Vagina (tissue), 2 donors: ENCODE measurements at regions not wholly inside any gene's neighbourhood (a gene's known extent, or its start where the extent isn't known, plus 50 kb on each side); places are given as distances from the start of the nearest gene placed in this dataset.
"Not testable (repeated sequence)": the region's sequence is repeated elsewhere in the genome, so short reads cannot be mapped to it uniquely, and the experiment has no call there.

Source experiments
- DNase-seq, 2 donors: peaks; one replicate each; pipeline ENCODE4 v3.0.0-alpha.2; 2017; ENCODE audit errors: extremely low spot score in 2 of 2
- H3K27ac ChIP-seq: fragments of 200-600 bp; sonication (generic); one replicate; pipeline ENCODE4 v1.5.1; 2019
- H3K27me3 ChIP-seq: fragments of 200-600 bp; sonication (generic); one replicate; pipeline ENCODE4 v1.5.1; 2019
- H3K36me3 ChIP-seq, 2 donors: fragments of 200-600 bp; sonication (generic); one replicate each; pipeline ENCODE4 v1.5.1; 2017 to 2019
- H3K4me1 ChIP-seq: fragments of 200-600 bp; sonication (generic); one replicate; pipeline ENCODE4 v1.5.1; 2019
- H3K4me3 ChIP-seq, 2 donors: fragments of 200-600 bp; sonication (generic); 1 replicate in 1 of 2; 2 replicates in 1 of 2; pipeline ENCODE4 v1.5.1; 2016 to 2019
- H3K9me3 ChIP-seq: fragments of 200-600 bp; sonication (generic); one replicate; pipeline ENCODE4 v1.5.1; 2019
- POLR2A ChIP-seq, 2 donors: fragments of 450-650 bp; IDR thresholded peaks; one replicate each; pipeline ENCODE4 v1.6.1; 2017; ENCODE audit warnings: antibody characterized with exemption in 2 of 2, mild to moderate bottlenecking in 2 of 2, moderate library complexity in 2 of 2
- POLR2AphosphoS5 ChIP-seq, 2 donors: sonication (generic); formaldehyde crosslinking; IDR thresholded peaks; one replicate each; pipeline ENCODE4 v1.9.0; 2017; ENCODE audit warnings: antibody characterized with exemption in 2 of 2, mild to moderate bottlenecking in 2 of 2, low read depth in 1 of 2; ENCODE audit not compliant: insufficient read depth in 1 of 2
- intact Hi-C: fragments of 100-400 bp; cut with DNase I; formaldehyde crosslinking; loops from one replicate; pipeline ENCODE4 v1.15.1; 2023
- TF ChIP-seq, protein P1 (sequence below), 3 experiments: fragments of 450-650 bp in 2 of 3; fragments of 200-600 bp in 1 of 3; sonication (generic) in 1 of 3; IDR thresholded peaks; one replicate each; pipeline ENCODE4 v1.5.1; 2017 to 2019; ENCODE audit warnings: antibody characterized with exemption in 3 of 3, mild to moderate bottlenecking in 2 of 3, moderate library complexity in 2 of 3

DNA sequence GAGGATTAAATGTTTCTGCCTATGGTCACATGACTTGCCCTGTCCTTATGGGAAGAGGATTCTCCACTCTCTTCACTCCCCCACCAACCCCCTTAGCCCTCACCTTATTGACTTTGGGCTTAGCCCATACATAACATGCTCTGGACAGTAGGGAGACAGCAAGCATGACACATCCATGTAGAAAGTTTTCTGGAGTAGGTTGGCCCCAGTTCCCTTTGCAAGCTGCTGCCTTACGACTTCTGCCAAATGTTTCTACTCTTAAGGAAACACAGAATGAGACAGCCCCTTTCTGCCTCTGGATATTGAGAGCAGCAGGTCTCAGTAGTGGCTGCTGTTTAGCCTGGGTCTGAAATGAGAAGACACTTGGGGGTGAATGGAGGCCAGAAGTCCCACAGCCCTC, 282.2 kb downstream of the MAP2K6 start:
- no peaks in the 10 kb centered on the region for H3K27me3 ChIP-seq
- H3K9me3 ChIP-seq, result no peaks in the 10 kb centered on the region
- no peak for TF ChIP-seq POLR2AphosphoS5 (IDR thresholded peaks at IDR 0.05; ENCODE audit: insufficient read depth in 1 of 2, low read depth in 1 of 2)
- no peak for TF ChIP-seq POLR2A (IDR thresholded peaks at IDR 0.05)
- TF ChIP-seq, protein P1, sequence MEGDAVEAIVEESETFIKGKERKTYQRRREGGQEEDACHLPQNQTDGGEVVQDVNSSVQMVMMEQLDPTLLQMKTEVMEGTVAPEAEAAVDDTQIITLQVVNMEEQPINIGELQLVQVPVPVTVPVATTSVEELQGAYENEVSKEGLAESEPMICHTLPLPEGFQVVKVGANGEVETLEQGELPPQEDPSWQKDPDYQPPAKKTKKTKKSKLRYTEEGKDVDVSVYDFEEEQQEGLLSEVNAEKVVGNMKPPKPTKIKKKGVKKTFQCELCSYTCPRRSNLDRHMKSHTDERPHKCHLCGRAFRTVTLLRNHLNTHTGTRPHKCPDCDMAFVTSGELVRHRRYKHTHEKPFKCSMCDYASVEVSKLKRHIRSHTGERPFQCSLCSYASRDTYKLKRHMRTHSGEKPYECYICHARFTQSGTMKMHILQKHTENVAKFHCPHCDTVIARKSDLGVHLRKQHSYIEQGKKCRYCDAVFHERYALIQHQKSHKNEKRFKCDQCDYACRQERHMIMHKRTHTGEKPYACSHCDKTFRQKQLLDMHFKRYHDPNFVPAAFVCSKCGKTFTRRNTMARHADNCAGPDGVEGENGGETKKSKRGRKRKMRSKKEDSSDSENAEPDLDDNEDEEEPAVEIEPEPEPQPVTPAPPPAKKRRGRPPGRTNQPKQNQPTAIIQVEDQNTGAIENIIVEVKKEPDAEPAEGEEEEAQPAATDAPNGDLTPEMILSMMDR (IDR thresholded peaks at IDR 0.05), result no peak
- no peaks in the 10 kb centered on the region for H3K4me1 ChIP-seq
- H3K27ac ChIP-seq, result no peak overlapping the region
- intact Hi-C loops, result no loop called here
- no peak overlapping the region for H3K4me3 ChIP-seq
- DNase-seq, result no peak
- H3K36me3 ChIP-seq, result no peaks in the 10 kb centered on the region

GRCh38 chr17:69698352-69698751, 283.9 kb downstream of the MAP2K6 start:
- DNase-seq, H3K9me3 ChIP-seq, H3K4me1 ChIP-seq, H3K36me3 ChIP-seq, intact Hi-C loops, H3K27ac ChIP-seq, H3K4me3 ChIP-seq, H3K27me3 ChIP-seq: not testable (repeated sequence)

GRCh38 chr17:69702078-69702477, 287.6 kb downstream of the MAP2K6 start:
- Histone ChIP-seq H3K4me1 (no peaks in the 10 kb centered on the region), H3K9me3 (no peaks in the 10 kb centered on the region), H3K27me3 (no peaks in the 10 kb centered on the region), H3K4me3 (no peak overlapping the region), H3K36me3 (no peaks in the 10 kb centered on the region), H3K27ac (no peak overlapping the region)
- intact Hi-C loops, result loop anchor here (10.0 kb wide), 1 partner anchor 463 kb away; the partner anchor contains the start of gene KCNJ2
- TF ChIP-seq, protein P1 (IDR thresholded peaks at IDR 0.05), result no peak
- TF ChIP-seq POLR2AphosphoS5 (IDR thresholded peaks at IDR 0.05; ENCODE audit: insufficient read depth in 1 of 2, low read depth in 1 of 2) (no peak), POLR2A (IDR thresholded peaks at IDR 0.05) (no peak)
- DNase-seq, result no peak

DNA sequence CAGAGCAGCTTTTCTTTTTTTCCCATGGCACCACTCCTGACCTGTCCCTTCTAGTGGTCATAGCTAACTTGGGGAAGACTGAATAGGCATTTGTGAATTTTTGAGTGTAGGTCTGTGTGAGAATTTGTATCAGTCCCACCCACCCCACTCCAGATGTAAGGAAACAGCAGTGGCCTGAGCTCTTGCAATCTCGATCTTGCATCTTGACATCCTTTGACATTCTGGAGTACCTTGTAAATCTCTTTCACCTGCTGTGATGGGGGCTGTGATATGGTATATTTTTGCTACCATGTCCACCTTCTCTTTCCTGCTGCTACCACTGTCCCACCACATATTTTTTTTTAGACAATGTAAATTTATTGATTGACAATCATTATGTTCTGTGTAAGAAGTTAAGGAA, 289.3 kb downstream of the MAP2K6 start:
- no peak overlapping the region for H3K4me3 ChIP-seq
- no peaks in the 10 kb centered on the region for H3K36me3 ChIP-seq
- no peak for TF ChIP-seq POLR2AphosphoS5 (IDR thresholded peaks at IDR 0.05; ENCODE audit: insufficient read depth in 1 of 2, low read depth in 1 of 2)
- TF ChIP-seq, protein P1 (IDR thresholded peaks at IDR 0.05), result no peak
- no peak for TF ChIP-seq POLR2A (IDR thresholded peaks at IDR 0.05)
- no peak overlapping the region for H3K27ac ChIP-seq
- H3K4me1 ChIP-seq, result no peaks in the 10 kb centered on the region
- no peaks in the 10 kb centered on the region for H3K9me3 ChIP-seq
- intact Hi-C loops, result loop anchor here (10.0 kb wide), 1 partner anchor 461 kb away; the partner anchor contains the start of gene KCNJ2
- H3K27me3 ChIP-seq, result no peaks in the 10 kb centered on the region
- DNase-seq, result no peak

GRCh38 chr17:69704935-69705334, 290.4 kb downstream of the MAP2K6 start:
- intact Hi-C loops, result loop anchor here (10.0 kb wide), 1 partner anchor 460 kb away; the partner anchor contains the start of gene KCNJ2
- no peak for DNase-seq
- no peak for TF ChIP-seq POLR2A (IDR thresholded peaks at IDR 0.05)
- TF ChIP-seq, protein P1 (IDR thresholded peaks at IDR 0.05), result no peak
- no peak for TF ChIP-seq POLR2AphosphoS5 (IDR thresholded peaks at IDR 0.05; ENCODE audit: insufficient read depth in 1 of 2, low read depth in 1 of 2)

More at GRCh38 chr17:69704935-69705334, 290.4 kb downstream of the MAP2K6 start:
- Histone ChIP-seq H3K27ac (no peak overlapping the region), H3K27me3 (no peaks in the 10 kb centered on the region), H3K4me1 (no peaks in the 10 kb centered on the region), H3K4me3 (no peak overlapping the region), H3K36me3 (no peaks in the 10 kb centered on the region), H3K9me3 (no peaks in the 10 kb centered on the region)
